ENCODE measurements at regions not wholly inside any gene's neighbourhood (a gene's known extent, or its start where the extent isn't known, plus 50 kb on each side); places are given as distances from the start of the nearest gene placed in this dataset.

- Histone ChIP-seq H3K27ac (replicated peaks) (no peak overlapping the region), H3K27me3 (ENCODE audit: insufficient read depth, poor library complexity, severe bottlenecking) (no peaks in the 10 kb centered on the region), H3K4me3 (replicated peaks; ENCODE audit: insufficient read depth, low read length) (no peak overlapping the region)
- TF ChIP-seq POLR2AphosphoS5 (IDR thresholded peaks at IDR 0.05; ENCODE audit: low read depth) = no peak
- no peak for TF ChIP-seq CTCF (IDR thresholded peaks at IDR 0.05; ENCODE audit: insufficient read depth, low read length)
- no peak for TF ChIP-seq SPI1 (IDR thresholded peaks at IDR 0.05; ENCODE audit: borderline replicate concordance, low read depth)
- no peak for TF ChIP-seq REST (IDR thresholded peaks at IDR 0.05; ENCODE audit: insufficient replicate concordance, low read depth)
- no peak for TF ChIP-seq GABPA (IDR thresholded peaks at IDR 0.05; ENCODE audit: low read depth)
- no peak for DNase-seq (ENCODE audit: low read depth in 1 of 2, low spot score in 1 of 2)
These were observed 555.2 kb downstream of the LMO4 start for GRCh38 chr1:87883906-87884305.

- no peaks in the 10 kb centered on the region for H3K27me3 ChIP-seq (ENCODE audit: insufficient read depth, poor library complexity, severe bottlenecking)
- no peak for DNase-seq (ENCODE audit: low read depth in 1 of 2, low spot score in 1 of 2)
- no peak overlapping the region for H3K4me3 ChIP-seq (replicated peaks; ENCODE audit: insufficient read depth, low read length)
- no peak overlapping the region for H3K27ac ChIP-seq (replicated peaks)
- TF ChIP-seq GABPA (IDR thresholded peaks at IDR 0.05; ENCODE audit: low read depth) = no peak
These were observed 555.9 kb downstream of the LMO4 start for GRCh38 chr1:87884581-87884980.

GRCh38 chr1:87885278-87886025 lies 556.8 kb downstream of the LMO4 start:
- no peak for TF ChIP-seq POLR2AphosphoS5 (IDR thresholded peaks at IDR 0.05; ENCODE audit: low read depth)
- no peak for TF ChIP-seq SPI1 (IDR thresholded peaks at IDR 0.05; ENCODE audit: borderline replicate concordance, low read depth)
- no peak overlapping the region for H3K27ac ChIP-seq (replicated peaks)

GRCh38 chr1:87887100-87887499 lies 558.4 kb downstream of the LMO4 start:
- DNase-seq (ENCODE audit: low read depth in 1 of 2, low spot score in 1 of 2) = no peak
- TF ChIP-seq SPI1 (IDR thresholded peaks at IDR 0.05; ENCODE audit: borderline replicate concordance, low read depth) (no peak), GABPA (IDR thresholded peaks at IDR 0.05; ENCODE audit: low read depth) (no peak), CTCF (IDR thresholded peaks at IDR 0.05; ENCODE audit: insufficient read depth, low read length) (no peak), REST (IDR thresholded peaks at IDR 0.05; ENCODE audit: insufficient replicate concordance, low read depth) (no peak), POLR2AphosphoS5 (IDR thresholded peaks at IDR 0.05; ENCODE audit: low read depth) (no peak)
- H3K27me3 ChIP-seq (ENCODE audit: insufficient read depth, poor library complexity, severe bottlenecking) = no peaks in the 10 kb centered on the region
- H3K4me3 ChIP-seq (replicated peaks; ENCODE audit: insufficient read depth, low read length) = no peak overlapping the region
- no peak overlapping the region for H3K27ac ChIP-seq (replicated peaks)

More at GRCh38 chr1:87885278-87886025, 556.8 kb downstream of the LMO4 start:
- no peak for DNase-seq (ENCODE audit: low read depth in 1 of 2, low spot score in 1 of 2)
- Histone ChIP-seq H3K4me3 (replicated peaks; ENCODE audit: insufficient read depth, low read length) (no peak overlapping the region), H3K27me3 (ENCODE audit: insufficient read depth, poor library complexity, severe bottlenecking) (no peaks in the 10 kb centered on the region)

- no peak for TF ChIP-seq GABPA (IDR thresholded peaks at IDR 0.05; ENCODE audit: low read depth)
- TF ChIP-seq SPI1 (IDR thresholded peaks at IDR 0.05; ENCODE audit: borderline replicate concordance, low read depth) = no peak
- TF ChIP-seq REST (IDR thresholded peaks at IDR 0.05; ENCODE audit: insufficient replicate concordance, low read depth) = no peak
- no peak for TF ChIP-seq POLR2AphosphoS5 (IDR thresholded peaks at IDR 0.05; ENCODE audit: low read depth)
- TF ChIP-seq CTCF (IDR thresholded peaks at IDR 0.05; ENCODE audit: insufficient read depth, low read length) = no peak
- no peak overlapping the region for H3K4me3 ChIP-seq (replicated peaks; ENCODE audit: insufficient read depth, low read length)
- H3K27me3 ChIP-seq (ENCODE audit: insufficient read depth, poor library complexity, severe bottlenecking) = no peaks in the 10 kb centered on the region
- no peak for DNase-seq (ENCODE audit: low read depth in 1 of 2, low spot score in 1 of 2)
- no peak overlapping the region for H3K27ac ChIP-seq (replicated peaks)
These were observed 559.8 kb downstream of the LMO4 start for GRCh38 chr1:87888446-87888845.

All from HL-60 (cell line).